K562 (cell line): ENCODE measurements at regions not wholly inside any gene's neighbourhood (a gene's known extent, or its start where the extent isn't known, plus 50 kb on each side); places are given as distances from the start of the nearest gene placed in this dataset.

Source experiments
- KDM5B ChIP-seq: fragments of 200-600 bp; sonication (generic); IDR thresholded peaks from 2 replicates; pipeline ENCODE4 v1.6.1; 2012; ENCODE audit warnings: low read depth, mild to moderate bottlenecking, moderate library complexity, low read length, control low read depth, inconsistent platforms; ENCODE audit not compliant: insufficient replicate concordance
- TEAD4 ChIP-seq, 2 experiments: sonication (generic) in 1 of 2; formaldehyde crosslinking in 1 of 2; IDR thresholded peaks; 2 replicates each; pipeline versions ENCODE4 v1.6.1 to v1.8.0; 2012 to 2022; ENCODE audit warnings: borderline replicate concordance in 1 of 2, inconsistent platforms in 1 of 2, low read length in 1 of 2, mild to moderate bottlenecking in 1 of 2, missing genetic modification reagents in 1 of 2

DNA sequence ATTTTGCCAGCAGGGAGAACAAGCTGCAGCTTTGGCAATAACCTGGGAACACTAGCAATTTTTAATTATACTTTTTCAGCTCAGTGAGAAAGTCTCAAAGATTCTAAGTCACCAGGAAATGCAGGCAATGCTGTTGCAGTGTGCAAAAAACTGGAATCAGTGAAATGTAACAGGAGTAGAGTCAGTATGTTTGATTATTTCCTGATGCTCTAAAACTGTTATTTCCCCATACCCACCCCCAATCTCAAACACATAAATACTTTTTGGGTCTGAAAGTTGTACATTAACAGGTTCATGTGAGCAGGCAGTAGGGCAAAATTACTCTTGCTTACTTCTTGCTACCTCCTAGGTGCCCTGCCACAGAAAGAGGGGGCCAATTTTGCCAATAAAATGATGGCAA, 65.4 kb upstream of the BEND6 start:
- TF ChIP-seq KDM5B (no peak), TEAD4 (IDR thresholded peaks at IDR 0.05; ENCODE audit: low read length) (no peak), TEAD4 (CRISPR knock-in tag; IDR thresholded peaks at IDR 0.05; ENCODE audit: borderline replicate concordance) (no peak)
